Astrocyte (in vitro differentiated cells and primary cell): ENCODE measurements at regions not wholly inside any gene's neighbourhood (a gene's known extent, or its start where the extent isn't known, plus 50 kb on each side); places are given as distances from the start of the nearest gene placed in this dataset.

ENCODE experiments used
- CTCF ChIP-seq: IDR thresholded peaks from 2 replicates; pipeline ENCODE4 v1.5.1; 2011; ENCODE audit warnings: low read depth, mild to moderate bottlenecking, inconsistent platforms, low read length, moderate library complexity; ENCODE audit not compliant: insufficient read depth
- EZH2 ChIP-seq: IDR thresholded peaks from 2 replicates; pipeline ENCODE4 v1.6.1; 2012; ENCODE audit warnings: mild to moderate bottlenecking, low read length, inconsistent platforms; ENCODE audit not compliant: insufficient read depth

DNA sequence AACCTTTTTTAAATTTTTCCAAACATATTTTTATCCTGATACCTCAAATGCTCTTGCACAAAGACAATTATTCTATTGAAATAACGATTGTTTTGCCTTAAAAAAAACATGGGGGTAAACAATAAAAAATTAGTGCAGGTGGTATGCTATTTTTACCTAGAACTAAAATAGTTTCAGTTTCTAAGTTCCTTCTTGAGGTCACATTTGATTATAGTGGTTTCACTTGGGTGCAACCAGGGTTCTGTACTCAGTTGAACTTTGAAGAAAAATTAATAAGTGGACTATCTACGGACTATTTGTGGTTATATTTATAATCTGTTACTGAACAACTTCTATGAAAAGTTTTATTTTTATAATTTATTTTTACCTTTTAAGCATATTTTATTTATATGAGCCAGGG is 387.1 kb upstream of the IZUMO3 start:
- no peak for TF ChIP-seq CTCF
- no peak for TF ChIP-seq EZH2
